HG03064 (cell line): ENCODE measurements at regions not wholly inside any gene's neighbourhood (a gene's known extent, or its start where the extent isn't known, plus 50 kb on each side); places are given as distances from the start of the nearest gene placed in this dataset.

ENCODE experiments used
- ATAC-seq: cut with Tn5 transposase; IDR thresholded peaks from one replicate; pipeline ENCODE4 v1.9.1; 2021; ENCODE audit warnings: low read depth; ENCODE audit not compliant: unreplicated experiment

DNA sequence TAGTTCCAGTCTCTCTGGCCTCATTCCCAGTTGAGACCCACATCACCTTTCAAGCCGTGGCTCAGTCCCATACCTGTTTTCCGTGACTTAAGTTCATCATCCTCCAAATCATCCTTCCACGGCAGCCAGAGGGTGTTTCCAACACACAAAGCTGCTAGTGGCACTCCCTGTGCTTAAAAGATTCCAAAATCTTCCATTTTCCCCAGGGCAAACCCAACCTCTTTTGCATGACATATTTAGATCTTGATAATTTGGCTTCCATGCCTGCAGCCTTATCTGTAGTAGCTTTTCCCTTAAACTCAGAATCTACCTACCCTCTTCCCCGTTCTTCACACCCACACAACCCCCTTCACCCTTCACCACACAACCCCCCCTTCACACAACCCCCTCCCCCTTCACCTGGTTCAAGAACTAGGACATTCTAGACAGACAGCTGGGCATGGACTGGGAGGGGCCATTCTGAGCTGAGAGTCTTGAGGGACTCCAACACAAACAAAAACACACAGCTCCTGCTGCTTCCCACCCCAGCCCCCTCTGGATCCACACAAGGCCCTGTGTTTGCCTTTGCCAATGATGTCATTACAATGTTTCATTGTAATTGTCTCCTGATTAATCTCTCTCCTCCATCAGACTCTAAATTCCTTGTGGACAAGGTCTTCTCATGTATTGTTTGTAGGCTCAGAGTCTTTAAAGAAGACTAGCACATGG lies 268.2 kb downstream of the SH3GL2 start:
- ATAC-seq, result no peak

DNA sequence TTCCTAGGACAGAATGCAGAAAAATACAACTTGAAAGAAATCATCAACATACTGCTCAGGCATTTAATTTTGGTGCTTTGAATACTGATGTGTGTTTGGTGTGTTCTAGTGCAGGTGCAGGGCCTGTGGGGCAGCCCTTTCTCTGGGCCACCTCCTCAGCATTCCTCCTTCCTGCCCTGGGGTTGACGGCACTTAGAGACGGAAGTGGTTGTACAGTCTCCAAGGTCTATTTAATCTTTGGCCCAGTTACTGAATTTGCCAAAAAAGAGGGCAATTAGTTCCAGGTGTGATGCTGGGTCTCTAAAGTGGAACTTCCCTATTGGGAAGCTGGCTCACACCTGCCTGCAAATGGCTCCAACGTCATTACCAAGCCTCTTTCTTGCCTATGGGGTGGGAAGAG lies 269.0 kb downstream of the SH3GL2 start:
- no peak for ATAC-seq

DNA sequence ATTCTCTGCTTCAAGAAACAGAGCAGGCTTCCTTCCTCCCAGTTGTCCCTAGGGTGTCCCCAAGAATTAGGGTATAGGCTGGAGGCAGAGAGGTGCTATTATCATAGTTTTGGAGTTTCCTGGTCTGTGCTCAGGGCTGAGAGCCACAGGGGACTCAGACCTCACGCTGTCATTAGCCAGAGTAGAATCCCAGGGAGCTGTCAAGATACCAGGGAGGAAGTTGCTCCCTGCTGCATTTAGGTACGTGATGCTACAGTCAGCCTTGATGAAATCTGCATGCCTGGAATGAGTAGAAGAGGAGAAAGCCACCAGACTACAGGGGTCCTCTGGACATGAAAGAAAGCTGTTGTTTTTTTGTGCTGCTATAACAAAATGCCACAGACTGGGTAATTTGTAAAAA lies 273.2 kb downstream of the SH3GL2 start:
- no peak for ATAC-seq

DNA sequence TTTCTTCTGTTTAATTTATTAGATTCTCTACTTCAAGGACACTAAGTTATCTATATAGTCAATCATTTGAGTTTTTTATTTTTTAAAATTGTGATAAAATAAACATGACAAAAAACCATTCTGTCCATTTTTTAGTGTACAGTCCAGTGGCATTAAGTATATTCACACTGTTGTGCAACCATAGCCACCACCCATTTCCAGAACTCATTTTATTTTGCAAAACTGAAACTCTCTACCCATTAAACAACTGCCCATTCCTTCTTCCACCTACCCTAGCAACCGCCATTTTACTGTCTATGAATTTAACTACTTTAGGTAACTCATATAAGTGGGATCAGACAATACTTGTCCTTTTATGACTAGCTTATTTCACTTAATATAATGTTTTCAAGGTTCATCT lies 275.6 kb downstream of the SH3GL2 start:
- ATAC-seq, result no peak

DNA sequence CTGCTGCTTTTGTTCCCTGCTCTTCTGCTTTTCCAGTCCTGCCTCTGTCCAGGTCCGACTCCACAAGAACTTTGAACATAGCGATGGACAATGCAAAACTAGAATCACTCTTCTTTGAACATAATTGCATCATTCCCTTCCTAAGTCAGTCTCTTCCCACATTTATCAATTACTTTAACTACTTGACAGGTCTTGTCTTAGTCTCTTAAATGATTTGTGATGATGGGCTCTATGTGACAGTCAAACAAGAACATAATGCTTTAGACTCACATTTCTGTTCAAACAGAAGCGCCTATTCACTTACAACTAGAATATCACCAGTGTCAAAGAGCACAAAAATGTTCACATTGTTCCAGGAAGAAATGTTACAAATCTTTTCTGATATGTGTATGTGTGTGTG lies 278.1 kb downstream of the SH3GL2 start:
- no peak for ATAC-seq

DNA sequence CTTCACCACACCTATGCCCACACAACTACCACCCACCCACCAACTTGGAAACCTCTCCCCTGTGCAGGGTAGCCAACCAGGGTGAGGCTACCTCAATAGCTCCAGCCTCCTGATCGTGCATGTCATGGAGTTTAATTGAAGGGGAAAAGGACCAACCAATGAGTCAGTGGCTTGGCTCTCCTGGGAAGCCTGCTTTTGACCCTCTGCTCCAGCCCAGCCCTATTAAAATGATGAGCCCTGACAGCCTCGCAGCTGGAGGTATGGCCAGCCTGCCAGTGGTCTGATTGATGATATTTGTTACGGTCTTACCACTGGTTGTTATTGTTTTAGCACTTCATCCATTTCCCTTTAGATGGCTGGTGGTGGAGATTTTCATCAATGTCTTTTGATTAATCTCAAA lies 280.4 kb downstream of the SH3GL2 start:
- ATAC-seq, result no peak

DNA sequence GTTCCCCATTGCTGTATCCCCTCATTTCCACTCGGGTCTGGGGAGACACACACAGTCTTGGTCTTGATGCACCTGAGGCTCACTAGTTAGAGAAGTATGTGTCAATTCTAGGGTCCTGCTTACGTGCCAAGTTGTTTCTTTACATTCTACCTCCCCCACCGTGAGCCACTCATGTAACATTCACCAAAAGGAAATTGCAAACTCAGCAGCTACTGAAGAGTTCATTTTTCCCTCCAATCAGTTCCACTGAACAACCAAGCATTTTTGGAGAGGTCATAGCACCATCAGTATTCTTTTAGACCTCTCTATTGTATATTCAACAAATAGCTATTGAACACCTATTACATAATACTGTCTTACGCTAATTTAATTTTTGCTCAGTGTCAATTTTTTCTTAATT lies 281.1 kb downstream of the SH3GL2 start:
- ATAC-seq, result no peak

DNA sequence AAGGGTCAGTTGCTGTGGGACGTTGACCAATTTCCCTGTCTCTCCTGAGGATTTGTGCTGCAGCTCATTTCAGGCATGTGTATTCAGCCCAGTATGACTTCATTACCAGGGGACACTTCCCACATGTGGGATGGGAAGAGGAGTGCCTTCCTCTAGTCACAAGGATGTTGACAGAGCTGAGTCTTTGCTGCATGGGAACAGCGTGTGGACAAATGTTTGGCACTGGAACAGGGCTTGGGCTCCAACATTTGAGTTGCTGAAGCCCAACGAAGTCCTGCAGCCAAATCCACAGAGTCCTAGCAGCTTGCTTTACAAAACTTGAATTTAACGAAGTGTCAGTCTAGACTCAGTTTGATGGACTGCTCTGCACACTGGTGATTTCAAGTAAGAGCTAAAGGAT lies 283.2 kb downstream of the SH3GL2 start:
- no peak for ATAC-seq

DNA sequence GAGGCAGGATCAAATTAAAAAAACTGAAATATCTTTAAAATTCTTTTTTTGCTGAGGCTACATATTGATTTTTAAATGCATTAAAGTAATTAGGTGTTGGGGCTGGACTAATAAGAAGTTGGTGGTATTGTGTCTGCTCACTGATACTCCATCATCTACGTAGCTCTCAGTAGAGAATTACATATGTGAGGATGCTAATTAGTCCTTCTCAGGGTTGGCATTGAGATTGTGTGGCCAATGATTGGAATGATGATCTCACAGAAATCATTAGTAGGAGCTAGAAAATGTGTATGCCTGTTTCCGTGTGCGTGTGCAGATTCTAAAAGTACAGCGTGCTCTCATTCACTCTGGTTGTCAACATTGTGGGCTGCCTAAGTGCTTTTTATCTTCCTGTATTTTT lies 283.8 kb downstream of the SH3GL2 start:
- no peak for ATAC-seq

DNA sequence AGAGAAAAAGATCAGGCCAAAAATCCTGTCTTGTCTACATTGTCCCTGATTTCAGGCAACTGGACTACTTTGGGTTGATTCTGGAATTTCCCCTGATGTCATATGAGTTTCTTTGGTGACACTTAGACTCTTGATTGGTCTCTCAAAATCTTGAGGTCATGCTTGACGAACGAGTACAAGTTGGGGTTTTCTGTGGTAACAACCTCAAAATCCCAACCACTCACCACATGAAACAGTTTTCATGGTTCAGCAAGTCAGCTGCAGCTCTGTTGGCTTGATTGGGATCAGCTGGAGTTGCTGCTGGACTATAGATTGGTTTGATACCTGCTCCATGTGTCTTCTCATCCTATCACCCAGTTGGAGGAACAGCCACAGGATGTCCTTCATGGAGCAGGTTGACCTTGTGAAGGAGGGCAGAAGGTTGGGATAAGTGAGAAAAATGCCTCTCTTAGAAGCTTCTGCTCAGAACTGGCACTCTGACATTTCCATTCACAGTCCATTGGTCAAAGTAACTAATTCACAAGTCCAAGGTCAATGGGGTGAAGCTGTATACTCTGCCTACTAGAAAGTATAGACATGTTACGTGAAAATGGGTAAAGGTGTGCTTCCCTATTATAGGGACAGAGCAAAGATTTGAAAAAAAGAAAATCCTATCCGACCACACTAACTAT lies 284.5 kb downstream of the SH3GL2 start:
- ATAC-seq, result peak; percentile 83

DNA sequence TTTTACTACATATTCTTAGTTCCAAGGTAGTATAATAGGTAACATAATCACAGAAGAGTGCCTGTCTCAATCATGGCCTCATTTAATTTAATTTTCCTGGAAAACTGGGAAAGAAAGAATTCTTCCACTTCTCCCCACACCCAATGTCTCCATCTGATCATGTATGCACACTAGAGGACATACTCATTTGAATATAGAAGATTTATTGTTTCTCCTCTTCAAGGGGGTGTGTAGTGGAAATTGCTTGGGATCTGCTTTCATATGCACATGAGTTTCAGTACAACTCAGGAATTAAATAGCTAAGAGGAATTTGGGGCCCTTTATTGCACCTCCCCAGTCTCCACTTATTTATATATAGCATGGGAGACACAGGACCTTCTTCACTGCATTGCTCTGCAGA lies 285.1 kb downstream of the SH3GL2 start:
- no peak for ATAC-seq

DNA sequence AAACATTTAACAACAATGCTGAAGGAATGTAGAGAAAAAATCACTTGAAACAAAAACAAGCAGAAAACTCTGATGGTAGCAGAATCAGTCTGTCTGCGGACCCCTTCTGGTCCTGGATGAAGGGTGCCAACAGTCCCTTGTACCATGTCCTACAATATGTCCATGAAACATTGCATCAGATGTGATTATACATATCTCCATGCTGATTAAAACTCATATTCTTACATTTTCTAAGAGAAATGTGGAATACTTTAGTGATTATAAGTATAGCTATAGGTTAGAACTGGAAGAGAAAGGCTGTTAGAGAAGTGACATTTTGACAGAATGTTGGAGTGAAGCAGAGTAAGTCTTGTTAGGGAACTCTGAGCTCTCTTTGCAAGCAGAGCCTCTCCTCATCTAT lies 286.1 kb downstream of the SH3GL2 start:
- ATAC-seq, result no peak

DNA sequence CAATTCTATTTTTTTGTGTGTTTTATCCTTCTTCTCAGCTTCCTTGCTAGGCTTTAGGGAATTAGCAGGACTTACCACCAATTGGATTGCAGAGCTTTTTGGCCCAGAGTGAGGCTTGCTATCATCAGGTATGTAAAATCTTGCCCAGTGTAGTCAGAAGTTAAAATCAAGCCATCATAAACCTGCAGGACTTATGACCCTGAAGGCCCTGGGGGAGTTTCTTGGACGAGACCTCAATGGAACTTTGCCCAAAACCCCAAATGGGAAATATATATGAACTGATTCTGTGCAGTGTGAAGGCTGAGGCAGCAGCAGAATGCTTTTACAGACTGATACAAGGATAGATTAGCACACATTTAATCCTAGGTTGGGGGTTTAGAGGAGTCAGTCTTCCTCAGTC lies 287.0 kb downstream of the SH3GL2 start:
- ATAC-seq, result no peak

DNA sequence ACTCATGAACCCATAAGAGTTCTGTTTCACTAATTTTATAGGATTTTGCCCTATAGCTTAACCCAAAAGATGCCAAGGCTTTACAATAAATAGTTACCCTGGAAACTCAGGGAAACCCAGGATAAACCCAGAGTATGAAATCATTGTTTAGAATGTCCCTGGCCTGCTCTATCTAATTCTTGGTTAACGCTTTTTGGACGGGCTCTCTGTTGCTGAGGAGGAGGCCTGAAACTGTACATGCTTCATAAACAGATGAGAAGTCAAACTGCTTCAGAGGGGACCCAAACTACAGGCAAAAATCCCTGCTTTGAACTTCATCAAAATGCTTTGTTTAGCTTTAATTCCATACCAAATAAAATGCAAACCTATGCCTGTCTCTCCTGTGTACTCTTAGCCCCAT lies 291.9 kb downstream of the SH3GL2 start:
- no peak for ATAC-seq

DNA sequence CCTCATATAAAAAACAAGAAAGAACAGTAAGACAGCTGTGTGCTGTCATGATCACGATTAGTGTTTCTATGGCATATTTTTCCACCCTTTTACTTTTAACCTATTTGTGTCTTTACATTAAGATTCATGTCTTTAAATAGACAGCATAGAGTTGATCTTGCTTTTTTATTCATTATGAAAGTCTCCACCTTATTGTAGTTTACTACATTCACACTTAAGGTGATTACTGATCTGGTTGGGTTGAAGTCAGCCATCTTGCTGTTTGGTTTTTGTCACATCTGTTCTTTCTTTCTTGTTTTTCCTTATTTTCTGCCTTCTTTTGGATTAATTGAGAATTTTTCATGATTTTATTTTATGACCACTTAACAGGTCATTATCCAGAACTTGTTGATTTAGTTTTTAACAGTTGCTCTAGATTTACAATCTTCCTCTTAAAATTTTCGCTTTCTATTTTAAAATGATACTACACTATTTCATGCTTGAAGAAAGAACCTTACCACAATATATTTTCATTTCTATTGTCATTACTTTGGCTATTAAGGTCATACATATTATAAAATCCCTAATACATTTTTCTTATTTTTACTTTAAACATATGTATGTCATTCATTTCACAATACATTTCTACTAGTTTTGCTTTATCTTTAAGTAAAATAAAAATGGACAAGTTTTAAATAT lies 292.5 kb downstream of the SH3GL2 start:
- ATAC-seq, result no peak

DNA sequence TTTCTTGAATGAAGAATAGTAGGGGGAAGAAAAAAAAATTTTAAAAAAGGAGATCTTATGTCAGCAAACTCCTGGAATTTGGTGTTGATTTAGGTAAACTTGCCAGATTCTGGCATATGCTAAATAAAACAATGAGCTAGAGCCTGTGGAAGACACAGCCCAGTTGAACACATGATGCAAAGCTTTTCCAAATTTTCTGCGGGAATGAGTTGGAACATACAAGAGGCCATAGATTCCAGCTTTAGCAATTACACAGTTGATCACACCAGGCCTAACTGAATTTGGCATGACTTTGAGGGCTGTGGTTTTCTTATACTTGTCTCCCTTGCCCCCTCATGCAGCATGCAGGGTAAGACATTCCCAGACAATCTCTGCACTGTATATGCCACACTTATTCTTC lies 297.0 kb downstream of the SH3GL2 start:
- ATAC-seq, result no peak

DNA sequence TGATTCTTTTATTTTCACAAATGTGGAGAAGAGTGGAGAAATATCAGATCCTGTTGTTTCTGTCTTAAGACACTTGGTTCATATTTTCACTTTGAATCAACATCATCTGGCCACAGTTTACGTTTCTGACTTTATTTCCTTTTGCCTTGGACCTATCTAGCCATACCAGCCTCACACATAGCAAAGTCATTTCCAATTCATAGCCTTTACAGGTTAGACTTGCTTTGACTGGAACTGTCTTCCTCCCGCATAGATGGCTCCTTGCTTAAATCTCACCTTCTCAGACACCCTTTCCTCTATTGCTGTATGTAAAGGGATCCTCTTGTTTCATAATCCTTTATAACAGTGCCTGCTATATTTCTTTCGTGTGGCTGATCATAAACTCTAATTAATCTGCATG lies 297.8 kb downstream of the SH3GL2 start:
- ATAC-seq, result no peak

DNA sequence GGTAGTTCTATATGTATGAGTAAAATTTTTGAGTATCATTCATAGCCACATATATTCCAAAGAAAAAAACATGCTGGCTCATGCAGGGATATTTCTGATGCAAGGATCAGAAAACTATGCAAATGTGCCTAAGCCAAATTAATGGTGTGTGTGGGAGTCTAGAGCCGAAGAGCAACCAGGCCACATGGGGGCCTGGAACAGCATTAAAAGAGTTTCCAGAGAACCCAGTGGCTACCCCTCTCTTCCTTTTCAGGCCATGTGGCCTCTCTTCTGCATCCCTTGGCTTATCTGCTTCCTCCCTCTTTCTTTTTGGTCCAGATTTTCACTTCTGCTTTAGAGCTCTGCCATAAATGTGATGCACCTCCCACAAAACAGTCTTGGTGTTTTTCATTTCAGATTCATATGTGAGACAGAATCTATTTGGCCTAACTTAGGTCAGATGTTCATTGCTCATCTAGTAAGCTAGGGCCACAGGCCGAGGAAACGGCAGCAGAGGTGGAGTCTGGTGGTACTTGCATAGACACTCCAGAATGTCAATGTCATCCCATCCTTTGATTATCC lies 300.0 kb downstream of the SH3GL2 start:
- no peak for ATAC-seq

DNA sequence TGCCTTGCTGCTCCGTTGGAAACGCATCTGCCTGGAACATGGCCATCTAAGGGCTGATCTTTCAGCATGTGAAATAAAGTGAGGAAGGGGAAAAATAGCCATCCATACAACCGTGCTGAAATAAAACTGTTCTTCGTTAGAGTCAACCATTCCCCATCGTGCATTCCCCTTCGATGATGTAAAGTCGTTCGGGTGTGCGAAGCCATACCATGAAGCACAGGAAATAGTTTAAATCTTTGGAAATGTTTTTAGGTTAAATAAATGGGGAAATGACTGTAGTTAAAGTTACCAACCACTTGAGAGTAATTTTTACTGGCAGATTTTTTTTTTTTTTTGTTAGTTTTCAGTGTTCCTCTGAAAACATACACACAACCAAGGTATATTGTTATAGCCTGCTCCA lies 302.5 kb downstream of the SH3GL2 start:
- ATAC-seq, result no peak

DNA sequence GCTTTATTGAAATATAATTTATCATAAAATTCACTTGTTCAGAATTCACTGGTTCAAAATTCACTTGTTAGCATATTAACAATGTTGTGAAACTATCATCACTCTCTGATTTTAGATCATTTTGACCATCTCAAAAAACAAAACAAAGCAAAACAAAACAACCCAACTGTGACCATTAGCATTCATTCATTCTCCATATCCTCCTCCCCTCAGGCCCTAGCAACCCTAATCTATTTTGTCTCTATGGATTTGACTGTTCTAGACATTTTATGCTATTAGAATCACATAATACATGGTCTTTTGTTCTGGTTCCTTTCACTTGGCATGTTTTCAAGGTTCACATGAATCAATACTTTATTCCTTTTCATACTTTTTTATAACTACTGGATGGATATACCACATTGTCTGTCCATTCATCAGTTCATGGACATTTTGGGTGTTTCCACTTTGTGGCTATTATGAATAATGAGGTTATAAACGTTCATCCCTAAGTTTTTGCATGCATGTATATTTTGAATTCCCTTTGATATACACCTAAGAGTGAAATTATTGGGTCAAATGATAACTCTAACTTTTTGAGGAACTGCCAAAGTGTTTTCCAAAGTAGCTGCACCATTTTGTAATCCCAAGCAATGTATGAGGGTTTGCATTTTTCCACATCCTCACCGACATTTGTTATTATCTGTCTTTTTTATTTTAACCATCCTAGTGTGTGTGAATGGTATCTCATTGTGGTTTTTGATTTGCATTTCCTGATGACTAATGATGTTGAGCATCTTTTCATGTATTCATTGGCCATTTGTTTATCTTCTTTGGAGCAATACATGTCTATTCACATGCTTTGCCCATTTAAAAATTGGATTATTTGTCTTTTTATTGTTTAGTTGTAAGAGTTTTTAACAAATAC lies 304.1 kb downstream of the SH3GL2 start:
- ATAC-seq, result no peak

DNA sequence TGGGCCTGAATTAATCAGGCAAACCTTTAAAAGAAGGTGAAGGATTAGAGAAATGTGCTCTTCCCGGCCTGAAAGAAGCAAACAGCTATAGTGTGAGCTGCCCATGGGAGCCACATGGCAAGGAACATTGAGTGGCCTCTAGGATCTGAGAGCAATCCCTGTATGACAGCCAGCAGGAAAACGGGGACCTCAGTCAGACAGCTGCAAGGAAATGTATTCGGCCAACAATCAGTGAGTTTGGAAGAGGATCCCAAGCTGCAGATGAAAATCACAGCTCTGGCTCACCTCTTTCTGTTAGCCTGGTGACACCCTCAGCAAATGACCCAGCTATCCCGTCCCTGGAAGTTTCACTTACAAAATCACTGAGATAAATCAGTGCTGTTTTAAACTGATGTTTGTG lies 309.2 kb downstream of the SH3GL2 start:
- no peak for ATAC-seq
